Ecto neural progenitor cell (in vitro differentiated cells): ENCODE measurements at regions not wholly inside any gene's neighbourhood (a gene's known extent, or its start where the extent isn't known, plus 50 kb on each side); places are given as distances from the start of the nearest gene placed in this dataset.

Experiments
- DNase-seq: peaks from one replicate; pipeline ENCODE4 v3.0.0-alpha.2; 2018; ENCODE audit warnings: low spot score

GRCh38 chr1:234756857-234757256 is 146.9 kb upstream of the IRF2BP2 start:
- DNase-seq = no peak

DNA sequence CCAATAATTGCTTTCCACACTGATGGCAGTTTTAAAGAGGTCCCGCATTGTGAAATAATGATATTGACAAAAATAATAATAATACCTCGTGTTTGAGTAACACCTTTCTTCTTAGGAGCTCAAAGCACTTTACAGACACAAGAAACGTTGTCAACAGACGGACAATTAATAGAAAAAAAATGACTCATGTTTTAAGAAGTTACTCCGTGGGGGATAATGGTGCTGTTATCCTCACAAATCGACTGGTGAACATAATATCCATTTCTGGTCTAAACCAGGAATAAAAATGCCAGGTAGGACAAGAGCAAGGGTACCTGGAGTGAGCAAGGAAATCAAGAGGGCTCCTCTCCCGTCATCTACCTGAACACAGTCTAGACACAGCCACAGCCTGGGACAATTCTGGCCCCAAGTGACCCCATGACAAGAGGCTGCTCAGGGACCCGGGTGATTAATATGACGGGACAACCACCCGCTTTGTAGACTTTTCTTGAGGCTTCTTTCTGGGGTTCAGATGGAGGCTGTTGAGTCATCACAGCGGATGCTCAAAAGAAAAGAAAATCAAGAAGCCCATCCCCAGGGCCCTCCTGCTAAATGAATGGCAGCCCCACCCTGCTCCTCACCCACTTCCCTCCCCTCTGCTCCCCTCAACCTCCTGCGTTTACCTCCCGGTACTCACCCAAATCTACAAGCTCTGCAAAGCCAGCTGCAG is 146.2 kb upstream of the IRF2BP2 start:
- DNase-seq = no peak

DNA sequence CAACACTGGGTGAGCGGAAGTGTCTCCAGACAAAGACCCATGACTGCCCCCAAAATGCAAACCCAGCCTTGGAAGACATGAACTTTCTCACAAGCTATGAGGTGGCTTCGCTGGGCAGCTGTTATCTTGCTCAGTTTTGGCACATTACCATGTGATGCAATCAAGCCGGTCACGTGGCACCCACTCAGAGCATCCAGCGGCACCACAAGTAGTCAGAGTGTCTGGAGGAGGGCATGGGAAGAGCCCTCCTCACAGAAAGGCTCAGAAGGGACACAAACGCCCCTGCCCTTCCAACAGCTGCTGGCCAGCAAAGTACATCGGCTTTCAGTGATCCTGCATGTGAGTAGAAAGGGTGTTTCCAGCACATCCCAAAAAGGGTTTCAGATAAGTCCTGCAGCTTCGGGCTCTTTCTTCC is 145.5 kb upstream of the IRF2BP2 start:
- no peak for DNase-seq

GRCh38 chr1:234753979-234754378 is 144.0 kb upstream of the IRF2BP2 start:
- no peak for DNase-seq

- DNase-seq = no peak
Observed at GRCh38 chr1:234752927-234753326, 142.9 kb upstream of the IRF2BP2 start.

GRCh38 chr1:234751678-234752077 is 141.7 kb upstream of the IRF2BP2 start:
- no peak for DNase-seq

DNA sequence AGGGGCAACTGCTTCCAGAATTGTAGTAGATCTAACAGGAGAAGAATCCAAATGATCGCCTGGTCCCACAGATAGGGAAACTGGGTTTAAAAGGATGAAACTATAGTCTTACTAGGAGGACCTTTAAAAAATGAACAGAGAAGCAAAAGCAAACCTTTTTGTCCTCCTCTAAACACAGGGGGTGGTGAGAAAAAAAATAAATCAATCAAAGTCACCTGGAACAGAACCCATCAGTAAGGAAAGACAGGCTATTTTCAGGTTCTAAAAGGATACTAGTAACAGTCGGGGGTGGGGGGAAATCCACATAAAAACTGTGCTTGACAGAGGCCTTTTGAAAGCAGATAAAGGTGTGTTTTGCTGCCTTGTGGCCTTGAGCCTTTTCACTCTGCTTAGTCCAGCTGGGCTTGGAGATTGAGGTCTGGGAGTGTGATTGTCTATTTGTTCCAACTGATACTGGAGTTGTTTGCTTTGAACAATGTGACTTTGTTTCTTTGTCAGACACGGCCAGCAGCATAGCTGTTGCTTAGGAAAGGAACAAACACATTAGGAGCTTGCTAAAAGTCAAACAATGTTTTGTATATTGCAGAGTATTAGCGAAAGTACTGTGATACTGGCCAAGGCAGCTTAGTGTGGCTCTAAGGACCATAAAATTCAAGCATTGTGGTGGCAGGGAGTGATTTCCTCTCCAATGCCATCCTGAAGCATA is 141.1 kb upstream of the IRF2BP2 start:
- no peak for DNase-seq

DNA sequence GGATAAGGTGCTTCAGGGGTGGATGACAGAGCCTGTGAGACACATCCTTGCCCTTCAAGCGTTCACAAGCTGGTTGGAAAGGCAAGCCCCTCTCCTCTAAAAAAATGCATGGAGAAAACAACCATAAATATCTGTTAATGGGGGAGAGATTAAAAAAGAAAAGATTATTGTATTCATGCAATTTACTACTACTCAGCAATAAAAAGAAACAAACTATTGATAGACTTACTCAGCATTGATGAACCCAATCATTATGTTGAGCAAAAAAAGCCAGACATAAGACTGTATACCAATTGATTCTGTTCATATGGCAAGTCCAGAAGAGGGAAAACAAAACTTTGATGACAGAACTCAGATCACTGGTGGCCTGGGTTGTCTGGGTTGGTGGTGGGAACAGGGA is 138.7 kb upstream of the IRF2BP2 start:
- DNase-seq = no peak

DNA sequence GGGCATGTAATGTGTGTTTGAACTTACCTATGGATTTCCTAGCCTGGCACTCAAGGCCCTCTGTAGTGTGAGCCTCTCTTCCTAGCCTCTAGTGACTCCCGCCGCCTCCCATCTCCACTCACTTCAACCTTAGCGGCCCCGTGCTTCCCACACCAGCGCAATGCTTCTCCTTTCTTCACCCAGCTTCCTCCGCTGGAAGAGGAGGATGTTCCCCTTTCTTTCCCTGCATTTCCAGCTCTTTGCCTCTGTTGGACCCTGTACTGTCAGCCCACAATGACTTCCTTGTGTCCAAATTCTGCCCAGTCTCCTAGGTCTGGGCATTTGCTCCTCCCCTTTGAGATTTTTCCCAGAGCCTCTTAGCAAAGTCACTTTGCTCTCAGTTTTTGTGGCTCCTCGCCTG is 138.1 kb upstream of the IRF2BP2 start:
- no peak for DNase-seq

GRCh38 chr1:234746798-234747196 is 136.8 kb upstream of the IRF2BP2 start:
- no peak for DNase-seq

- no peak for DNase-seq
Observed at GRCh38 chr1:234745844-234746797, 136.1 kb upstream of the IRF2BP2 start.

GRCh38 chr1:234745276-234745675 is 135.3 kb upstream of the IRF2BP2 start:
- DNase-seq = no peak

DNA sequence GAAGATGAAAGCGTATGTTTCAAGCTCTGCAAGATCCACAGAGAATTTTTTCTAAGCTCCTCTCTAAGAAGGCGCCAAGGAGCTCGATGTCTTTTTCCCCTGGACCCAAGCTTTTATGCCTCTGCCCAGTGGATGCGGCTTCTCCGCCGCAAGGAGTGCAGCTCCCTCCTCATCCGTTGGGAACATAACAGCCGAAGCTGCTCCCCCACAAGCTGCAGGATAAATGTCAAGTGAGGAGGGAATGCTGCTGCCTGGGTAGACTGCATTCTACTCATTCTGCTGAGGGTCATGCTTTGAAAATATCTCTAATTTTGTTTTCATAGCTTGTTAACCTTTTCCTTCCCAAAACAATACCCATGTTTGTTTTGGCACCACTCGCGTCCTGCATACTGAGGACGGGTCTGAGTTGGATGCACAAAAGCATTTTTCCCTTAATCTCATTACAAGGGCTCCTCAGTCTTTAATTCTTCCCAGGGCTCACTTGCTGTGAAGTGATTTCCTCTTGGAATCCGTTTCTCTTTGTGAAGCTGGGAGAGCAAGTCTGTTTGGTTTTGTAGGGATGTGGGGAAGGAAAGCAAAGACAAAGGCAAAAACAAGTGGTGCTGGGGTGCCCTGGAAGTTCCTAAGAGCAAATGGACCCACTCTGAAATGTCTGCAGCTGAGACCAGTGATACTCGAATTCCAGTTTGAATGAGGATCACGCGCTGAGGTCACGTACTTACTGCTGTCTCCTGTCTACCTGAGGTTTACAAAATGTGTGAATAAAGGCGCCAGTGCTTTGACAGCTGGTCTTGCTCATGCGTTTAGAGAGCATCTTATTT is 134.0 kb upstream of the IRF2BP2 start:
- DNase-seq = peak; percentile 68

- no peak for DNase-seq
Observed at GRCh38 chr1:234742622-234743021, 132.6 kb upstream of the IRF2BP2 start.

GRCh38 chr1:234737967-234738314 is 128.0 kb upstream of the IRF2BP2 start:
- DNase-seq = no peak

GRCh38 chr1:234735916-234736315 is 125.9 kb upstream of the IRF2BP2 start:
- DNase-seq = no peak

GRCh38 chr1:234735476-234735875 is 125.5 kb upstream of the IRF2BP2 start:
- no peak for DNase-seq

- no peak for DNase-seq
Observed at GRCh38 chr1:234734869-234735268, 124.9 kb upstream of the IRF2BP2 start.

- no peak for DNase-seq
Observed at GRCh38 chr1:234734412-234734835, 124.4 kb upstream of the IRF2BP2 start.

DNA sequence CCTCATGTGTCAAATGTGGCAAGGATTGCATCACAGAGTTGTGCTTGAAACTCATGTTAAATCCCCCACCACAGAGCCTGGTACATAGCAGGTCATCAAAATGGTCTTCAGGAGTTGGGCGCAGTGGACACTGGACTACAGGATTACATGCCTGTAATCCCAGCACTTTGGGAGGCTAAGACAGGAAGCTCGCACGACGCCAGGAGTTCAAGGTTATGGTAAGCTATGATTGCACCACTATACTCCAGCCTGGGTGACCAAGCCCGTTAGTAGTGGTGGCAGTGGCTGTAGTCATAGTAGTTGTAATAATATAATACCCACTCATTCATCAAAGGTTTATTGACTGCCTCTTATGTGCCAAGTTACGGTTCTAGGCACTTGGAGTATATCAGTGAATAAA is 123.4 kb upstream of the IRF2BP2 start:
- DNase-seq = no peak

DNA sequence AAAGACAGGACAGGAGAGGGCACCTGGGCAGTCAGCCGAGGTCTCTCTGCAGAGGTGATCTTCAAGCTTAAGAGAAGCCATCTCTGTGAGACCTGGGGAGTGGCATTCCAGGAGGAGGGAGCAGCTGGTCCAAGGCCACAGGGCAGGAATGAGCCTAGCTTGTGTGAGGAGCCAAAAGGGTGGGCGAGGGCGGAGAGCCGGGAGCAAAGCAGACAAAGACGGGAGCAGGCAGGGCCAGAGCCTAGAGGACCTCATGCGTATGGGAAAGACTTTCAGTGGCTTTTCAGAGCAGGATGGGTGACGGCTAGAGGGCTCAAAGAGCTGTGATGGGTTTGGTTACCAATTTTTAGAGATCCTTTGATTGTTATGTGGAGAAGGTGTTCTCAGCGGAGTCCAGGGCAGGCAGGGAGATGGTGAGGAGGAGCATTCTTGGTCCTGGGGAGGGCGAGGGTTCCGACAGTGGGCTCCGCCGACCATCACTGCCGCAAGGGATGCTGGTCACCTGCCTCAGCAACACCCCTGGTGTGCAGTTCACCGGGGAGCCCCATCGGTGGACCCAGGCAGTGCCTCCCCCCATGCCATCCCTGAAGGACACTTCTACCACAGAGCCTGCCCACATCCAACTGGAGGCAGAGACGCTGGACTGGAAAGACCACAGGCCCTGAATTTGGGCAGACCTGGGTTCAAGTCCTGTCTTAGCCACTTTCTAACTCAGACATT is 122.9 kb upstream of the IRF2BP2 start:
- no peak for DNase-seq
